ENCODE measurements at regions not wholly inside any gene's neighbourhood (a gene's known extent, or its start where the extent isn't known, plus 50 kb on each side); places are given as distances from the start of the nearest gene placed in this dataset.

- no peak for DNase-seq
- Mint-ChIP-seq H3K27me3 (ENCODE audit: low read depth, poor library complexity) (peaks cover 3% of the 10 kb centered on the region), H3K27ac (no peak overlapping the region), H3K4me3 (no peak overlapping the region), H3K36me3 (ENCODE audit: low read depth) (no peaks in the 10 kb centered on the region), H3K9me3 (peaks cover 6% of the 10 kb centered on the region), H3K4me1 (peaks cover 44% of the 10 kb centered on the region)
- TF ChIP-seq CTCF (IDR thresholded peaks at IDR 0.05), result no peak
Observed at GRCh38 chr2:397926-398325, 110.0 kb upstream of the ALKAL2 start.

- H3K27me3 Mint-ChIP-seq (ENCODE audit: low read depth, poor library complexity), result peaks cover 3% of the 10 kb centered on the region
- H3K9me3 Mint-ChIP-seq, result peaks cover 2% of the 10 kb centered on the region
- no peak overlapping the region for H3K4me3 Mint-ChIP-seq
- peaks cover 48% of the 10 kb centered on the region for H3K4me1 Mint-ChIP-seq
- H3K27ac Mint-ChIP-seq, result no peak overlapping the region
- H3K36me3 Mint-ChIP-seq (ENCODE audit: low read depth), result no peaks in the 10 kb centered on the region
- TF ChIP-seq CTCF (IDR thresholded peaks at IDR 0.05), result no peak
- no peak for DNase-seq
Observed at GRCh38 chr2:397521-397920, 109.6 kb upstream of the ALKAL2 start.

DNA sequence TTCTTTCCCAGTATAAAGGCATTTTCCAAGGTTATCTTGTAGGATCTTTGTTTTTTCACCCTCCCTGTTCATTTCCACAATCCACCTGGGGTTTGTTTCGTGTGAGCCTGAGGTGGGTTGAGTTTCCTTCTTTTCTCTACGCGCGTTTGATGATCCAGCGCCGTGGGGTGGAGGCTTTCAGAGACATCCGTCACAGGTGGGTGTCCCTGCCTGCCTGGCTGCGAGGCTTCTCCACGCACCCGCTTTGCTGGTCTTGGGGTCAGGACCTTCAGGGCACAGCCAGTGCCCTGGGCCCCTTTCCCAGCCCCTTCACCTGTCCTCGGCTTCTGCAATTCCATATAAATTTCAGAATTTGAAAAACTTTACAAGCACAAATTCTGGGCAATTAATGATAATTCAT is 109.0 kb upstream of the ALKAL2 start:
- Mint-ChIP-seq H3K9me3 (no peaks in the 10 kb centered on the region), H3K27ac (no peak overlapping the region), H3K4me3 (no peak overlapping the region), H3K4me1 (peaks cover 54% of the 10 kb centered on the region), H3K36me3 (ENCODE audit: low read depth) (no peaks in the 10 kb centered on the region), H3K27me3 (ENCODE audit: low read depth, poor library complexity) (peaks cover 3% of the 10 kb centered on the region)
- DNase-seq, result no peak
- no peak for TF ChIP-seq CTCF (IDR thresholded peaks at IDR 0.05)

GRCh38 chr2:395886-396285 is 108.0 kb upstream of the ALKAL2 start:
- peaks cover 63% of the 10 kb centered on the region for H3K4me1 Mint-ChIP-seq
- no peak for DNase-seq
- no peaks in the 10 kb centered on the region for H3K36me3 Mint-ChIP-seq (ENCODE audit: low read depth)
- H3K27me3 Mint-ChIP-seq (ENCODE audit: low read depth, poor library complexity), result peaks cover 3% of the 10 kb centered on the region
- H3K27ac Mint-ChIP-seq, result peak overlapping the region; percentile 55
- H3K4me3 Mint-ChIP-seq, result no peak overlapping the region
- H3K9me3 Mint-ChIP-seq, result no peaks in the 10 kb centered on the region
- TF ChIP-seq CTCF (IDR thresholded peaks at IDR 0.05), result no peak

GRCh38 chr2:393711-394696 is 106.1 kb upstream of the ALKAL2 start:
- DNase-seq, result no peak
- H3K27me3 Mint-ChIP-seq (ENCODE audit: low read depth, poor library complexity), result peaks cover 3% of the 10 kb centered on the region
- peak overlapping the region; percentile 57 for H3K27ac Mint-ChIP-seq
- H3K4me1 Mint-ChIP-seq, result peaks cover 63% of the 10 kb centered on the region
- no peak for TF ChIP-seq CTCF (IDR thresholded peaks at IDR 0.05)
- no peak overlapping the region for H3K4me3 Mint-ChIP-seq
- no peaks in the 10 kb centered on the region for H3K36me3 Mint-ChIP-seq (ENCODE audit: low read depth)
- H3K9me3 Mint-ChIP-seq, result peaks cover 2% of the 10 kb centered on the region

DNA sequence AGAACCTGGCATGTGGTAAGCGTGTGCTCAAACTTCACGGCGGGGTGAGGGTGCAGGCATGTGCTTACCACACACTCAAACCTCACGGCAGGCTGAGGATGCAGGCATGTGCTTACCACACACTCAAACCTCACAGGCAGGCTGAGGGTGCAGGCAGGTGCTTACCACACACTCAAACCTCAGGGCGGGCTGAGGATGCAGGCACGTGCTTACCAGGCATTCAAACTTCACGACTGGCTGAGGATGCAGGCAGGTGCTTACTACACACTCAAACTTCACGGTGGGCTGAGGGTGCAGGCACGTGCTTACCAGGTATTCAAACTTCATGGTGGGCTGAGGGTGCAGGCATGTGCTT is 105.0 kb upstream of the ALKAL2 start:
- no peak for DNase-seq
- H3K36me3 Mint-ChIP-seq (ENCODE audit: low read depth), result no peaks in the 10 kb centered on the region
- no peak for TF ChIP-seq CTCF (IDR thresholded peaks at IDR 0.05)
- peaks cover 3% of the 10 kb centered on the region for H3K27me3 Mint-ChIP-seq (ENCODE audit: low read depth, poor library complexity)
- peaks cover 4% of the 10 kb centered on the region for H3K9me3 Mint-ChIP-seq
- H3K27ac Mint-ChIP-seq, result no peak overlapping the region
- H3K4me1 Mint-ChIP-seq, result peaks cover 61% of the 10 kb centered on the region
- H3K4me3 Mint-ChIP-seq, result no peak overlapping the region

Measured in nephron progenitor cell (in vitro differentiated cells).